Effector memory CD8-positive, alpha-beta T cell (primary cell): ENCODE measurements at regions not wholly inside any gene's neighbourhood (a gene's known extent, or its start where the extent isn't known, plus 50 kb on each side); places are given as distances from the start of the nearest gene placed in this dataset.

Experiments used
- ATAC-seq: fragments of 150-1000 bp; cut with Tn5 transposase; replicated peaks from 2 replicates; pipeline ENCODE4 v1.10.0; 2021; ENCODE audit warnings: mild to moderate bottlenecking, moderate library complexity
- DNase-seq, 3 experiments: peaks; one replicate each; pipeline ENCODE4 v3.0.0; 2021
- H3K27ac Mint-ChIP-seq, 2 donors: one replicate each; pipeline ENCODE4 v1.8.0; 2022; ENCODE audit warnings: mild to moderate bottlenecking in 2 of 2, mixed read lengths in 2 of 2, moderate library complexity in 2 of 2
- H3K27me3 Mint-ChIP-seq, 2 donors: one replicate each; pipeline ENCODE4 v1.8.0; 2022; ENCODE audit warnings: mixed read lengths in 2 of 2
- H3K36me3 Mint-ChIP-seq: one replicate; pipeline ENCODE4 v1.8.0; 2022; ENCODE audit warnings: mild to moderate bottlenecking, moderate library complexity, mixed read lengths; ENCODE audit not compliant: insufficient read depth
- H3K4me1 Mint-ChIP-seq, 2 donors: one replicate each; pipeline ENCODE4 v1.8.0; 2022; ENCODE audit warnings: low read depth in 2 of 2, mixed read lengths in 2 of 2
- H3K4me3 Mint-ChIP-seq, 2 donors: one replicate each; pipeline ENCODE4 v1.8.0; 2022; ENCODE audit warnings: mild to moderate bottlenecking in 2 of 2, mixed read lengths in 2 of 2, moderate library complexity in 2 of 2
- H3K9me3 Mint-ChIP-seq, 2 donors: one replicate each; pipeline ENCODE4 v1.8.0; 2022; ENCODE audit warnings: mixed read lengths in 2 of 2

GRCh38 chr2:129479892-129480291, 499.6 kb upstream of the RAB6C start:
- ATAC-seq (no peak), DNase-seq (no peak)
- Mint-ChIP-seq H3K9me3 (peaks cover 2 to 8% of the 10 kb centered on the region in 2 donors), H3K27me3 (no peaks in the 10 kb centered on the region), H3K36me3 (no peaks in the 10 kb centered on the region), H3K27ac (no peak overlapping the region), H3K4me1 (no peaks in the 10 kb centered on the region), H3K4me3 (no peak overlapping the region)

- Mint-ChIP-seq H3K4me3 (no peak overlapping the region), H3K36me3 (no peaks in the 10 kb centered on the region), H3K27me3 (no peaks in the 10 kb centered on the region), H3K9me3 (peaks cover 2 to 8% of the 10 kb centered on the region in 2 donors), H3K27ac (no peak overlapping the region), H3K4me1 (no peaks in the 10 kb centered on the region)
- DNase-seq, result no peak
- no peak for ATAC-seq
Measured at GRCh38 chr2:129480790-129481189, 498.7 kb upstream of the RAB6C start.

GRCh38 chr2:129481306-129482219, 497.9 kb upstream of the RAB6C start:
- Mint-ChIP-seq H3K4me1 (no peaks in the 10 kb centered on the region), H3K36me3 (no peaks in the 10 kb centered on the region), H3K4me3 (no peak overlapping the region), H3K9me3 (peaks cover 2 to 8% of the 10 kb centered on the region in 2 donors), H3K27ac (no peak overlapping the region), H3K27me3 (no peaks in the 10 kb centered on the region)
- ATAC-seq, result no peak
- no peak for DNase-seq

GRCh38 chr2:129482626-129483025, 496.8 kb upstream of the RAB6C start:
- H3K36me3 Mint-ChIP-seq, result no peaks in the 10 kb centered on the region
- no peaks in the 10 kb centered on the region for H3K4me1 Mint-ChIP-seq
- H3K4me3 Mint-ChIP-seq, result no peak overlapping the region
- DNase-seq (no peak), ATAC-seq (no peak)
- no peaks in the 10 kb centered on the region for H3K27me3 Mint-ChIP-seq
- no peak overlapping the region for H3K27ac Mint-ChIP-seq
- H3K9me3 Mint-ChIP-seq, result peaks cover 2 to 8% of the 10 kb centered on the region in 2 donors

- ATAC-seq (no peak), DNase-seq (no peak)
- H3K36me3 Mint-ChIP-seq, result no peaks in the 10 kb centered on the region
- H3K27ac Mint-ChIP-seq, result no peak overlapping the region
- H3K4me3 Mint-ChIP-seq, result no peak overlapping the region
- H3K9me3 Mint-ChIP-seq, result peaks cover 2 to 8% of the 10 kb centered on the region in 2 donors
- no peaks in the 10 kb centered on the region for H3K4me1 Mint-ChIP-seq
- H3K27me3 Mint-ChIP-seq, result no peaks in the 10 kb centered on the region
Measured at GRCh38 chr2:129483366-129483765, 496.1 kb upstream of the RAB6C start.

GRCh38 chr2:129484999-129485897, 494.2 kb upstream of the RAB6C start:
- H3K9me3 Mint-ChIP-seq, result peaks cover 2 to 8% of the 10 kb centered on the region in 2 donors
- H3K27ac Mint-ChIP-seq, result no peak overlapping the region
- no peak for ATAC-seq
- no peaks in the 10 kb centered on the region for H3K27me3 Mint-ChIP-seq
- H3K4me1 Mint-ChIP-seq, result no peaks in the 10 kb centered on the region
- no peaks in the 10 kb centered on the region for H3K36me3 Mint-ChIP-seq
- DNase-seq, result no peak
- H3K4me3 Mint-ChIP-seq, result no peak overlapping the region

GRCh38 chr2:129488376-129488775, 491.1 kb upstream of the RAB6C start:
- no peaks in the 10 kb centered on the region for H3K4me1 Mint-ChIP-seq
- DNase-seq (no peak), ATAC-seq (no peak)
- H3K4me3 Mint-ChIP-seq, result no peak overlapping the region
- H3K27ac Mint-ChIP-seq, result no peak overlapping the region
- no peaks in the 10 kb centered on the region for H3K27me3 Mint-ChIP-seq
- H3K36me3 Mint-ChIP-seq, result no peaks in the 10 kb centered on the region
- H3K9me3 Mint-ChIP-seq, result peaks cover 2 to 3% of the 10 kb centered on the region in 2 donors

- no peak overlapping the region for H3K4me3 Mint-ChIP-seq
- H3K36me3 Mint-ChIP-seq, result no peaks in the 10 kb centered on the region
- peaks cover 0 to 2% of the 10 kb centered on the region in 2 donors for H3K9me3 Mint-ChIP-seq
- ATAC-seq (no peak), DNase-seq (no peak)
- no peak overlapping the region for H3K27ac Mint-ChIP-seq
- H3K4me1 Mint-ChIP-seq, result no peaks in the 10 kb centered on the region
- no peaks in the 10 kb centered on the region for H3K27me3 Mint-ChIP-seq
Measured at GRCh38 chr2:129490641-129491040, 488.8 kb upstream of the RAB6C start.

- ATAC-seq (no peak), DNase-seq (no peak)
- no peaks in the 10 kb centered on the region for H3K4me1 Mint-ChIP-seq
- H3K27me3 Mint-ChIP-seq, result no peaks in the 10 kb centered on the region
- no peaks in the 10 kb centered on the region for H3K36me3 Mint-ChIP-seq
- peaks cover 0 to 2% of the 10 kb centered on the region in 2 donors for H3K9me3 Mint-ChIP-seq
- H3K4me3 Mint-ChIP-seq, result no peak overlapping the region
- H3K27ac Mint-ChIP-seq, result no peak overlapping the region
Measured at GRCh38 chr2:129491308-129491707, 488.2 kb upstream of the RAB6C start.

- no peaks in the 10 kb centered on the region for H3K4me1 Mint-ChIP-seq
- DNase-seq, result no peak
- no peak for ATAC-seq
- peaks cover 0 to 2% of the 10 kb centered on the region in 2 donors for H3K9me3 Mint-ChIP-seq
- no peak overlapping the region for H3K4me3 Mint-ChIP-seq
- no peaks in the 10 kb centered on the region for H3K36me3 Mint-ChIP-seq
- H3K27me3 Mint-ChIP-seq, result no peaks in the 10 kb centered on the region
- no peak overlapping the region for H3K27ac Mint-ChIP-seq
Measured at GRCh38 chr2:129492548-129492947, 486.9 kb upstream of the RAB6C start.

- Mint-ChIP-seq H3K4me3 (no peak overlapping the region), H3K9me3 (peaks cover 0 to 1% of the 10 kb centered on the region in 2 donors), H3K36me3 (no peaks in the 10 kb centered on the region), H3K27ac (no peak overlapping the region), H3K4me1 (no peaks in the 10 kb centered on the region), H3K27me3 (no peaks in the 10 kb centered on the region)
- DNase-seq (no peak), ATAC-seq (no peak)
Measured at GRCh38 chr2:129499747-129500146, 479.7 kb upstream of the RAB6C start.

- H3K4me3 Mint-ChIP-seq, result no peak overlapping the region
- H3K4me1 Mint-ChIP-seq, result no peaks in the 10 kb centered on the region
- no peaks in the 10 kb centered on the region for H3K27me3 Mint-ChIP-seq
- ATAC-seq, result no peak
- no peaks in the 10 kb centered on the region for H3K36me3 Mint-ChIP-seq
- no peak for DNase-seq
- no peak overlapping the region for H3K27ac Mint-ChIP-seq
- H3K9me3 Mint-ChIP-seq, result peaks cover 0 to 2% of the 10 kb centered on the region in 2 donors
Measured at GRCh38 chr2:129502781-129503180, 476.7 kb upstream of the RAB6C start.

GRCh38 chr2:129504646-129505045, 474.8 kb upstream of the RAB6C start:
- H3K27ac Mint-ChIP-seq, result no peak overlapping the region
- H3K36me3 Mint-ChIP-seq, result no peaks in the 10 kb centered on the region
- no peak overlapping the region for H3K4me3 Mint-ChIP-seq
- DNase-seq (no peak), ATAC-seq (no peak)
- no peaks in the 10 kb centered on the region for H3K4me1 Mint-ChIP-seq
- H3K9me3 Mint-ChIP-seq, result peaks cover 0 to 2% of the 10 kb centered on the region in 2 donors
- H3K27me3 Mint-ChIP-seq, result no peaks in the 10 kb centered on the region
